Erythroblast (primary cell): ENCODE measurements at regions not wholly inside any gene's neighbourhood (a gene's known extent, or its start where the extent isn't known, plus 50 kb on each side); places are given as distances from the start of the nearest gene placed in this dataset.

ENCODE experiments used
- GATA1 ChIP-seq: IDR thresholded peaks from 2 replicates; pipeline ENCODE4 v1.6.1; 2011; ENCODE audit warnings: low read depth, mild to moderate bottlenecking, control low read depth, low read length, moderate library complexity
- POLR2A ChIP-seq: IDR thresholded peaks from 2 replicates; pipeline ENCODE4 v1.6.1; 2011; ENCODE audit warnings: mild to moderate bottlenecking, low read length

DNA sequence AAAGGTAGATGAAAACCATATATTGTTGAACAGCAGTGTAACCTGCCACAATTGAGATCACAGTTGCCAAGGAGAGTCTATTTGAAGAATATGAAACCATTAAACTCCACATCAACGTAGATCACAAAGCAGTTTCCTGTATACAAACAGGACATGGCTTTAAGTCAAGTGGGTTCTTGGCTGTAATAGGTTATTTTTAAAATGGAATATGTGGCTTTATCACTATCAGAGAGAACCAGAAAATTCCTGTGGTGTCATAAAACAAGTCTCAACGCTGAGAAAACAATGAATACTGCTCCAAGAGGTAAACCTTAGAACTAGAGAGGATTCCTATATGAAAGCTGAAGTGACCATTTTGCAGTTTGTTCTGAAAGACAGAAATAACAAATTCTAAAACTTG lies 999.7 kb downstream of the CDH11 start:
- TF ChIP-seq POLR2A (no peak), GATA1 (no peak)
